Neural crest cell (in vitro differentiated cells): ENCODE measurements at regions not wholly inside any gene's neighbourhood (a gene's known extent, or its start where the extent isn't known, plus 50 kb on each side); places are given as distances from the start of the nearest gene placed in this dataset.

Source experiments
- DNase-seq: peaks from one replicate; pipeline ENCODE4 v3.0.0; 2021; ENCODE audit warnings: low read depth, mixed read lengths, low spot score
- H3K27ac Mint-ChIP-seq: one replicate; pipeline ENCODE4 v1.8.0; 2021; ENCODE audit warnings: mild to moderate bottlenecking, mixed read lengths; ENCODE audit not compliant: unreplicated experiment
- H3K27me3 Mint-ChIP-seq: 2 replicates; pipeline ENCODE4 v1.8.0; 2021; ENCODE audit warnings: low read depth, mild to moderate bottlenecking, mixed read lengths
- H3K36me3 Mint-ChIP-seq: 2 replicates; pipeline ENCODE4 v1.8.0; 2021; ENCODE audit warnings: low read depth, mild to moderate bottlenecking, mixed read lengths
- H3K4me1 Mint-ChIP-seq: 2 replicates; pipeline ENCODE4 v1.8.0; 2021; ENCODE audit warnings: mixed read lengths
- H3K4me3 Mint-ChIP-seq: one replicate; pipeline ENCODE4 v1.8.0; 2021; ENCODE audit warnings: mild to moderate bottlenecking, mixed read lengths
- H3K9me3 Mint-ChIP-seq: 2 replicates; pipeline ENCODE4 v1.8.0; 2021; ENCODE audit warnings: mixed read lengths
- TF ChIP-seq, protein P1 (sequence below): fragments of 200-600 bp; sonication (generic); conservative IDR thresholded peaks from 2 replicates; pipeline ENCODE4 v1.5.0; 2021; ENCODE audit warnings: antibody characterized with exemption, mild to moderate bottlenecking

DNA sequence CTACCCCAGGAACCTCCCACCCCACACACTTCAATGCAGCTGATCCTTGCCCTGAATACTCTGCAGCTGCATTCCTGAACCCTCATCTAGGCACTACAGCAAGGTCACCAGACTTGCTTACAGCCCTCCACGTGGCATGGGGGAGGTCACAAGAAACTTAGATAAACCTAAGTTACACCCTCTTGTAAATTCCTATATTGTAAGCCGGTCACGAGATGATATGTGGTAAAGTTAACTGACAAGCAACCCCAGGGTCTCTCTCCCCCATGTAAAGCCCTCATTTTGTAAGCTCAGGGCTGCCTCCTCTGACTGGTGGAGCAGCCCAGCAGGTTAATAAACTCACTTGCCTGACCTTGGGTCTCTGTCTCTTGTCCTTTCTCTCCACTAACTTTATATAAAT, 570.7 kb downstream of the PCDH7 start:
- Mint-ChIP-seq H3K4me1 (no peaks in the 10 kb centered on the region), H3K36me3 (peaks cover 6% of the 10 kb centered on the region), H3K4me3 (no peak overlapping the region), H3K27me3 (no peaks in the 10 kb centered on the region), H3K9me3 (peaks cover 16% of the 10 kb centered on the region), H3K27ac (no peak overlapping the region)
- no peak for DNase-seq
- TF ChIP-seq, protein P1, sequence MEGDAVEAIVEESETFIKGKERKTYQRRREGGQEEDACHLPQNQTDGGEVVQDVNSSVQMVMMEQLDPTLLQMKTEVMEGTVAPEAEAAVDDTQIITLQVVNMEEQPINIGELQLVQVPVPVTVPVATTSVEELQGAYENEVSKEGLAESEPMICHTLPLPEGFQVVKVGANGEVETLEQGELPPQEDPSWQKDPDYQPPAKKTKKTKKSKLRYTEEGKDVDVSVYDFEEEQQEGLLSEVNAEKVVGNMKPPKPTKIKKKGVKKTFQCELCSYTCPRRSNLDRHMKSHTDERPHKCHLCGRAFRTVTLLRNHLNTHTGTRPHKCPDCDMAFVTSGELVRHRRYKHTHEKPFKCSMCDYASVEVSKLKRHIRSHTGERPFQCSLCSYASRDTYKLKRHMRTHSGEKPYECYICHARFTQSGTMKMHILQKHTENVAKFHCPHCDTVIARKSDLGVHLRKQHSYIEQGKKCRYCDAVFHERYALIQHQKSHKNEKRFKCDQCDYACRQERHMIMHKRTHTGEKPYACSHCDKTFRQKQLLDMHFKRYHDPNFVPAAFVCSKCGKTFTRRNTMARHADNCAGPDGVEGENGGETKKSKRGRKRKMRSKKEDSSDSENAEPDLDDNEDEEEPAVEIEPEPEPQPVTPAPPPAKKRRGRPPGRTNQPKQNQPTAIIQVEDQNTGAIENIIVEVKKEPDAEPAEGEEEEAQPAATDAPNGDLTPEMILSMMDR = no peak

- H3K4me3 Mint-ChIP-seq = no peak overlapping the region
- no peaks in the 10 kb centered on the region for H3K27me3 Mint-ChIP-seq
- peaks cover 16% of the 10 kb centered on the region for H3K9me3 Mint-ChIP-seq
- TF ChIP-seq, protein P1 = no peak
- H3K36me3 Mint-ChIP-seq = peaks cover 6% of the 10 kb centered on the region
- no peak overlapping the region for H3K27ac Mint-ChIP-seq
- no peaks in the 10 kb centered on the region for H3K4me1 Mint-ChIP-seq
- DNase-seq = no peak
These were observed 571.1 kb downstream of the PCDH7 start for GRCh38 chr4:31291238-31291637.

DNA sequence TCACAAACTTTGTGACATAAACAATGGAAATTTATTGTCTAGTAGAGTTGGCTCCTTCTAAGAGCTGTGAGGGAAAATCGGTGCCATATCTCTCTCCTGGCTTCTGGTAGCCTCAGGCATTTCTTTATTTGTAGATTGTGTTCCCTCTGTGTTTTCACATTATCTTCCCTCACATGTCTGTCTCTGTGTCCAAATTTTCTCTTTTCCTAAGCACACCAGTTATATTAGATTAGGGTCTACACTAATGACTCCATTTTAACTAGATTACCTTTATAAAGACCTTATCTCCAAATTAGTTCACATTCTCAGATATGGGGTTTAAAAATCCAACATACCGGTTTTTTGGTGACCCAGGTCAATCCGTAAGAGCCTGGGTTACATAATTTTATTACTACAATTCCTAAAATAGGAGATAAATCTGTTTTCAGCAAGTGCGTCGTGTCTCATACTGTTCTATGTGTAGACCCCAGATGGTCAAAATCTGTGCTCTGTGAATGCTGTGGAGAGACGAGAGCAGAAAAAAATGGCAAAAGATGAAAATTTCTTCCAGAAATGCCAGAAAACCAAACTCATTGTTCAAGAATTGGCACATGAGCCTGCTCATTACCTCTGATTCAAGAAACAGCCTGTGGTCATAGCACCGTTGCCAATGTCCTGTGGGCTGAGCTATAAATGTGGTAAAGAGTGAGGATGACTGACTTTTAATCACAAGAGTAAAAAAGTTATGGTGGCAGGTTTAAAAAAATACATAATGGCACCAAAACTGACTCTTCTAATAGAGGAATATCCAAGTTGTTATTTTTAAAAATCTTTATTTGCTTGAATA, 574.7 kb downstream of the PCDH7 start:
- no peak for DNase-seq
- Mint-ChIP-seq H3K4me3 (no peak overlapping the region), H3K4me1 (no peaks in the 10 kb centered on the region), H3K27me3 (no peaks in the 10 kb centered on the region), H3K9me3 (peaks cover 9% of the 10 kb centered on the region), H3K27ac (no peak overlapping the region), H3K36me3 (peaks cover 6% of the 10 kb centered on the region)
- TF ChIP-seq, protein P1 = no peak

DNA sequence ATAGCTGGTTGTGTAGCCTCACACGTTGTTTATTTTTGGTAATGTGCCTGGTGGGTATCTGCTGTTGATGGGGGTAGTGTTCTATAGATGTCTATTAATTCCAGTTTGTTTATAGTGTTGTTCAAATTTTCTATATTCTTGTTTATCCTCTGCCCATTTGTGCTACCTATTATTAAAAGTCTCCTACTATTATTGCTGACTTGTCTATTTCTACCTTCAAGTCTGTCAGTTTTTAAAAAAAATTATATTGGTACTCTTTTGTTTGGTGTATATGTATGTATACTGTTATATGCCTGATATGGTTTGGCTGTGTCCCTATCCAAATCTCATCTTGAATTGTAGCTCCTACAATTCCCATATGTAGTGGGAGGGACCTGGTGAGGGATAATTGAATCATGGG, 578.6 kb downstream of the PCDH7 start:
- Mint-ChIP-seq H3K9me3 (no peaks in the 10 kb centered on the region), H3K4me1 (no peaks in the 10 kb centered on the region), H3K27ac (no peak overlapping the region), H3K4me3 (no peak overlapping the region), H3K36me3 (no peaks in the 10 kb centered on the region), H3K27me3 (no peaks in the 10 kb centered on the region)
- TF ChIP-seq, protein P1 = no peak
- no peak for DNase-seq

- no peak for DNase-seq
- Mint-ChIP-seq H3K9me3 (no peaks in the 10 kb centered on the region), H3K36me3 (no peaks in the 10 kb centered on the region), H3K4me1 (no peaks in the 10 kb centered on the region), H3K27me3 (no peaks in the 10 kb centered on the region), H3K4me3 (no peak overlapping the region), H3K27ac (no peak overlapping the region)
- TF ChIP-seq, protein P1 = no peak
These were observed 586.9 kb downstream of the PCDH7 start for GRCh38 chr4:31307029-31307428.
